H9 (cell line): ENCODE measurements at regions not wholly inside any gene's neighbourhood (a gene's known extent, or its start where the extent isn't known, plus 50 kb on each side); places are given as distances from the start of the nearest gene placed in this dataset.

Source experiments
- DNase-seq: peaks from one replicate; pipeline ENCODE4 v3.0.0-alpha.2; 2017
- H2AFZ ChIP-seq: one replicate; pipeline ENCODE4 v1.6.1; 2013; ENCODE audit warnings: mild to moderate bottlenecking, low read length, control low read depth, moderate library complexity
- H2AK5ac ChIP-seq: 2 replicates; pipeline ENCODE4 v1.6.1; 2013; ENCODE audit warnings: low read length, control low read depth, mixed read lengths; ENCODE audit not compliant: insufficient read length
- H2BK120ac ChIP-seq: one replicate; pipeline ENCODE4 v1.6.1; 2013; ENCODE audit warnings: low read depth, mild to moderate bottlenecking, low read length, control low read depth, inconsistent platforms; ENCODE audit not compliant: poor library complexity, severe bottlenecking
- H2BK12ac ChIP-seq: 2 replicates; pipeline ENCODE4 v1.6.1; 2013; ENCODE audit warnings: low read length, control low read depth, mixed read lengths, low read depth; ENCODE audit not compliant: insufficient read length
- H2BK15ac ChIP-seq: 2 replicates; pipeline ENCODE4 v1.6.1; 2013; ENCODE audit warnings: low read depth, low read length, control low read depth
- H2BK20ac ChIP-seq: one replicate; pipeline ENCODE4 v1.6.1; 2013; ENCODE audit warnings: low read depth, mild to moderate bottlenecking, low read length, control low read depth, inconsistent platforms; ENCODE audit not compliant: poor library complexity, severe bottlenecking
- H2BK5ac ChIP-seq: 2 replicates; pipeline ENCODE4 v1.6.1; 2013; ENCODE audit warnings: low read length, control low read depth, mixed read lengths; ENCODE audit not compliant: insufficient read length
- H3K14ac ChIP-seq: 2 replicates; pipeline ENCODE4 v1.6.1; 2013; ENCODE audit warnings: low read length, control low read depth; ENCODE audit not compliant: insufficient read depth
- H3K18ac ChIP-seq: 2 replicates; pipeline ENCODE4 v1.6.1; 2013; ENCODE audit warnings: low read depth, mild to moderate bottlenecking, mixed read lengths, low read length, control low read depth; ENCODE audit not compliant: insufficient read length
- H3K23ac ChIP-seq: 2 replicates; pipeline ENCODE4 v1.6.1; 2013; ENCODE audit warnings: low read length, control low read depth, mixed read lengths, low read depth; ENCODE audit not compliant: insufficient read length
- H3K23me2 ChIP-seq: 2 replicates; pipeline ENCODE4 v1.6.1; 2013; ENCODE audit warnings: low read depth, mild to moderate bottlenecking, mixed read lengths, low read length, control low read depth; ENCODE audit not compliant: insufficient read length, poor library complexity, severe bottlenecking
- H3K27ac ChIP-seq: 2 replicates; pipeline ENCODE4 v1.5.1; 2013; ENCODE audit warnings: low read length, control low read depth, mixed read lengths, low read depth; ENCODE audit not compliant: insufficient read length
- H3K27me3 ChIP-seq: 2 replicates; pipeline ENCODE4 v1.6.1; 2013; ENCODE audit warnings: low read length, control low read depth, inconsistent platforms; ENCODE audit not compliant: insufficient read depth
- H3K4ac ChIP-seq: 2 replicates; pipeline ENCODE4 v1.6.1; 2013; ENCODE audit warnings: low read depth, mild to moderate bottlenecking, control low read depth, inconsistent platforms, low read length, moderate library complexity
- H3K4me1 ChIP-seq: 2 replicates; pipeline ENCODE4 v1.6.1; 2013; ENCODE audit warnings: low read length, control low read depth, inconsistent platforms; ENCODE audit not compliant: insufficient read depth
- H3K4me2 ChIP-seq: 2 replicates; pipeline ENCODE4 v1.6.1; 2013; ENCODE audit warnings: low read length, control low read depth, mixed read lengths; ENCODE audit not compliant: insufficient read length, insufficient read depth
- H3K56ac ChIP-seq: 2 replicates; pipeline ENCODE4 v1.6.1; 2013; ENCODE audit warnings: low read depth, mild to moderate bottlenecking, mixed read lengths, low read length, control low read depth; ENCODE audit not compliant: insufficient read length
- H3K79me1 ChIP-seq: 2 replicates; pipeline ENCODE4 v1.6.1; 2013; ENCODE audit warnings: low read depth, mild to moderate bottlenecking, moderate library complexity, low read length, control low read depth, inconsistent platforms; ENCODE audit not compliant: insufficient read depth, poor library complexity, severe bottlenecking
- H3K79me2 ChIP-seq: 2 replicates; pipeline ENCODE4 v1.6.1; 2013; ENCODE audit warnings: low read length, control low read depth, inconsistent platforms; ENCODE audit not compliant: insufficient read depth
- H3K9ac ChIP-seq: 2 replicates; pipeline ENCODE4 v1.6.1; 2013; ENCODE audit warnings: low read length, control low read depth, mixed read lengths; ENCODE audit not compliant: insufficient read length; ENCODE audit errors: extremely low read depth
- H3K9me3 ChIP-seq: one replicate; pipeline ENCODE4 v1.6.1; 2013; ENCODE audit warnings: low read depth, low read length, inconsistent platforms; ENCODE audit not compliant: control insufficient read depth
- H3T11ph ChIP-seq: one replicate; pipeline ENCODE4 v1.6.1; 2013; ENCODE audit warnings: mild to moderate bottlenecking, low read length, control low read depth, inconsistent platforms
- H4K20me1 ChIP-seq: one replicate; pipeline ENCODE4 v1.6.1; 2013; ENCODE audit not compliant: control insufficient read depth, insufficient read length, insufficient read depth
- H4K5ac ChIP-seq: 2 replicates; pipeline ENCODE4 v1.6.1; 2013; ENCODE audit warnings: low read depth, mild to moderate bottlenecking, mixed read lengths, low read length, control low read depth; ENCODE audit not compliant: insufficient read length
- H4K8ac ChIP-seq: replicated peaks from 2 replicates; pipeline ENCODE4 v1.6.1; 2013; ENCODE audit warnings: low read length, control low read depth, mixed read lengths, low read depth; ENCODE audit not compliant: insufficient read length
- H4K91ac ChIP-seq: 2 replicates; pipeline ENCODE4 v1.6.1; 2013; ENCODE audit warnings: low read depth, mild to moderate bottlenecking, moderate library complexity, mixed read lengths, low read length, control low read depth; ENCODE audit not compliant: insufficient read length
- H3K27ac Mint-ChIP-seq, 3 experiments: 2 replicates in 2 of 3; 3 replicates in 1 of 3; pipeline ENCODE4 v1.8.0; 2020 to 2021; ENCODE audit warnings: mixed read lengths in 3 of 3, mild to moderate bottlenecking in 1 of 3, moderate library complexity in 1 of 3
- H3K27me3 Mint-ChIP-seq: 2 replicates; pipeline ENCODE4 v1.8.0; 2021; ENCODE audit warnings: low read depth, mild to moderate bottlenecking, moderate library complexity, mixed read lengths
- H3K36me3 Mint-ChIP-seq, 3 experiments: 2 replicates in 2 of 3; 3 replicates in 1 of 3; pipeline ENCODE4 v1.8.0; 2020 to 2021; ENCODE audit warnings: low read depth in 3 of 3, mixed read lengths in 3 of 3; ENCODE audit not compliant: insufficient read depth in 1 of 3
- H3K4me1 Mint-ChIP-seq, 2 experiments: 2 replicates each; pipeline ENCODE4 v1.8.0; 2020; ENCODE audit warnings: mixed read lengths in 2 of 2
- H3K4me3 Mint-ChIP-seq, 2 experiments: 2 replicates in 1 of 2; 3 replicates in 1 of 2; pipeline ENCODE4 v1.8.0; 2020 to 2021; ENCODE audit warnings: mild to moderate bottlenecking in 2 of 2, mixed read lengths in 2 of 2, moderate library complexity in 1 of 2
- H3K9me3 Mint-ChIP-seq, 2 experiments: 2 replicates in 1 of 2; 3 replicates in 1 of 2; pipeline ENCODE4 v1.8.0; 2020; ENCODE audit warnings: mild to moderate bottlenecking in 2 of 2, mixed read lengths in 2 of 2, moderate library complexity in 1 of 2
- WGBS: extraction: QIAGEN DNeasy Blood & Tissue Kit; methylation state at CpG from one replicate; pipeline ENCODE4 v1.1.7; 2013; ENCODE audit warnings: missing lambda C conversion rate, low lambda C conversion rate, mixed read lengths; ENCODE audit not compliant: insufficient read length; ENCODE audit errors: extremely low coverage; 5-methylcytosine and 5-hydroxymethylcytosine counted together
- TF ChIP-seq, protein P1 (sequence below): fragments of 200-600 bp; sonication (generic); conservative IDR thresholded peaks from 3 replicates; pipeline ENCODE4 v1.8.0; 2021; ENCODE audit warnings: antibody characterized with exemption, mild to moderate bottlenecking

DNA sequence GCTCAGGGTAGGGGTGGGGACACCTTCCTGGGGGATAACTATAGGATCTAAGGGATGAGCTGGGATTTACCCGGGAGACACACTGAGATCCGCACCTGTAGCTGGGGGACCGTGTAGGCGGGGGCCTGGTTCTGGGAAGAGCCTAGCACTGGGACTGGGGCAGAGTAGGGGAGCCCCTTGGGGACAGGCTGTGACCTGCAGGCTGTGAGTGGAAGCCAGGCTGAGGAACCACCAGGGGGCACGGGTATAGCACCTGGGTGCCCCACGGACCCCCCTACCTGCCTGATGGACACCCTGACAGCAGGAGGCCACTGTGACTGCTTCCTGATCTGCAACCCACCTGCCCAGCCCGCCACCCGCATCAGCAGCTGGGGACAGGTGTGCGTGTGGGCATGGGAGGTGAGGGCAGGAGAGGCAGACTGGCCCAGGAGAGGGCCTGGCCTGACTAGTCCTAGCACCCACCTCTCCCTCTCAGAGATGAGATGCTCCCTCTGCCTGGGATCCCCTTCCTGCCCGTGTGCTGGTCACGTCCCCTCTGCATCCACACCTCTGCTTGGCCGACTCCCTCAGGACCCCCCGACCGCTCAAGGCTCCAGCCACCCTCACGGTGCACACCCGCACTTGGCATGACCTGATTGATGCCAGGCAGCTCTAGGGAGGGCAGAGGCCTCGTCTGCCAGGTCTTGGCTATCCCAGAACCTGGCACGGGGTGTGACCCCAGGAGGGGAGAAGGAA is 94.2 kb upstream of the NKX1-1 start:
- Histone ChIP-seq H2BK15ac (no peak overlapping the region), H2BK20ac (no peak overlapping the region), H2AFZ (no peak overlapping the region), H3K4ac (no peak overlapping the region), H3K23me2 (no peaks in the 10 kb centered on the region), H3K79me2 (no peaks in the 10 kb centered on the region), H3K27me3 (no peaks in the 10 kb centered on the region), H4K8ac (no peak overlapping the region), H3K14ac (no peak overlapping the region), H2BK120ac (no peak overlapping the region), H2BK12ac (no peak overlapping the region), H4K91ac (no peak overlapping the region), H3K56ac (no peak overlapping the region), H3K27ac (no peak overlapping the region), H3K4me1 (no peaks in the 10 kb centered on the region), H3K23ac (no peak overlapping the region), H3K9me3 (no peaks in the 10 kb centered on the region), H2AK5ac (no peak overlapping the region), H4K20me1 (no peaks in the 10 kb centered on the region), H3T11ph (no peak overlapping the region), H2BK5ac (no peak overlapping the region), H3K18ac (no peak overlapping the region), H3K4me2 (no peak overlapping the region), H3K9ac (no peak overlapping the region), H3K79me1 (no peaks in the 10 kb centered on the region), H4K5ac (no peak overlapping the region)
- Mint-ChIP-seq H3K9me3 (no peaks in the 10 kb centered on the region), H3K27me3 (no peaks in the 10 kb centered on the region), H3K27ac (no peak overlapping the region), H3K4me3 (no peak overlapping the region), H3K4me1 (no peaks in the 10 kb centered on the region), H3K36me3 (no peaks in the 10 kb centered on the region)
- DNase-seq: no peak
- TF ChIP-seq, protein P1, sequence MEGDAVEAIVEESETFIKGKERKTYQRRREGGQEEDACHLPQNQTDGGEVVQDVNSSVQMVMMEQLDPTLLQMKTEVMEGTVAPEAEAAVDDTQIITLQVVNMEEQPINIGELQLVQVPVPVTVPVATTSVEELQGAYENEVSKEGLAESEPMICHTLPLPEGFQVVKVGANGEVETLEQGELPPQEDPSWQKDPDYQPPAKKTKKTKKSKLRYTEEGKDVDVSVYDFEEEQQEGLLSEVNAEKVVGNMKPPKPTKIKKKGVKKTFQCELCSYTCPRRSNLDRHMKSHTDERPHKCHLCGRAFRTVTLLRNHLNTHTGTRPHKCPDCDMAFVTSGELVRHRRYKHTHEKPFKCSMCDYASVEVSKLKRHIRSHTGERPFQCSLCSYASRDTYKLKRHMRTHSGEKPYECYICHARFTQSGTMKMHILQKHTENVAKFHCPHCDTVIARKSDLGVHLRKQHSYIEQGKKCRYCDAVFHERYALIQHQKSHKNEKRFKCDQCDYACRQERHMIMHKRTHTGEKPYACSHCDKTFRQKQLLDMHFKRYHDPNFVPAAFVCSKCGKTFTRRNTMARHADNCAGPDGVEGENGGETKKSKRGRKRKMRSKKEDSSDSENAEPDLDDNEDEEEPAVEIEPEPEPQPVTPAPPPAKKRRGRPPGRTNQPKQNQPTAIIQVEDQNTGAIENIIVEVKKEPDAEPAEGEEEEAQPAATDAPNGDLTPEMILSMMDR: no peak
- no CpG with 5 or more reads among the region's 18 CpGs for WGBS
